Mesenchymal stem cell (in vitro differentiated cells and primary cell): ENCODE measurements at regions not wholly inside any gene's neighbourhood (a gene's known extent, or its start where the extent isn't known, plus 50 kb on each side); places are given as distances from the start of the nearest gene placed in this dataset.

ENCODE experiments used
- DNase-seq: peaks from one replicate; pipeline ENCODE4 v3.0.0-alpha.2; 2013
- H2AFZ ChIP-seq: one replicate; pipeline ENCODE4 v1.6.1; 2013; ENCODE audit warnings: low read depth, mild to moderate bottlenecking, control low read depth, inconsistent platforms, low read length, moderate library complexity
- H2AK5ac ChIP-seq: 2 replicates; pipeline ENCODE4 v1.6.1; 2013; ENCODE audit warnings: low read length, moderate library complexity, mild to moderate bottlenecking, inconsistent platforms; ENCODE audit not compliant: severe bottlenecking
- H2BK120ac ChIP-seq: one replicate; pipeline ENCODE4 v1.6.1; 2013; ENCODE audit warnings: low read depth, mild to moderate bottlenecking, inconsistent platforms, low read length, moderate library complexity
- H2BK12ac ChIP-seq, 2 experiments: one replicate each; pipeline ENCODE4 v1.6.1; 2013; ENCODE audit warnings: inconsistent platforms in 2 of 2, low read length in 2 of 2, mild to moderate bottlenecking in 2 of 2, moderate library complexity in 2 of 2, control low read depth in 1 of 2
- H2BK15ac ChIP-seq: one replicate; pipeline ENCODE4 v1.6.1; 2013; ENCODE audit warnings: mild to moderate bottlenecking, low read depth, inconsistent platforms; ENCODE audit not compliant: poor library complexity, severe bottlenecking
- H2BK5ac ChIP-seq: 2 replicates; pipeline ENCODE4 v1.6.1; 2013; ENCODE audit warnings: low read depth, mild to moderate bottlenecking, low read length, control low read depth, inconsistent platforms; ENCODE audit not compliant: poor library complexity, severe bottlenecking
- H3K14ac ChIP-seq, 2 experiments: one replicate each; pipeline ENCODE4 v1.6.1; 2013; ENCODE audit warnings: inconsistent platforms in 2 of 2, low read length in 2 of 2, control low read depth in 1 of 2, mild to moderate bottlenecking in 1 of 2, moderate library complexity in 1 of 2
- H3K18ac ChIP-seq, 2 experiments: one replicate each; pipeline ENCODE4 v1.6.1; 2013; ENCODE audit warnings: inconsistent platforms in 2 of 2, low read length in 2 of 2, control low read depth in 1 of 2, low read depth in 1 of 2, mild to moderate bottlenecking in 1 of 2
- H3K23ac ChIP-seq, 2 experiments: one replicate each; pipeline ENCODE4 v1.6.1; 2013; ENCODE audit warnings: inconsistent platforms in 2 of 2, low read length in 2 of 2, mild to moderate bottlenecking in 2 of 2, moderate library complexity in 2 of 2, control low read depth in 1 of 2
- H3K27ac ChIP-seq: 2 replicates; pipeline ENCODE4 v1.5.1; 2013; ENCODE audit warnings: mild to moderate bottlenecking, moderate library complexity, low read length, control low read depth, inconsistent platforms; ENCODE audit not compliant: poor library complexity, severe bottlenecking
- H3K27me3 ChIP-seq, 2 experiments: 2 replicates each; pipeline versions ENCODE4 v1.6.1 to v1.7.0; 2013; ENCODE audit warnings: low read length in 2 of 2, mild to moderate bottlenecking in 2 of 2, moderate library complexity in 2 of 2, control low read depth in 1 of 2, inconsistent platforms in 1 of 2; ENCODE audit not compliant: control insufficient read depth in 1 of 2, insufficient read depth in 1 of 2
- H3K36me3 ChIP-seq, 2 experiments: 2 replicates each; pipeline versions ENCODE4 v1.6.1 to v1.7.0; 2013; ENCODE audit warnings: low read length in 2 of 2, control low read depth in 1 of 2, inconsistent platforms in 1 of 2, low read depth in 1 of 2, mild to moderate bottlenecking in 1 of 2; ENCODE audit not compliant: insufficient read depth in 2 of 2, control insufficient read depth in 1 of 2
- H3K4ac ChIP-seq, 2 experiments: one replicate each; pipeline ENCODE4 v1.6.1; 2013; ENCODE audit warnings: inconsistent platforms in 2 of 2, low read length in 2 of 2, mild to moderate bottlenecking in 2 of 2, moderate library complexity in 2 of 2, control low read depth in 1 of 2, low read depth in 1 of 2
- H3K4me1 ChIP-seq: 2 replicates; pipeline ENCODE4 v1.6.1; 2013; ENCODE audit warnings: low read depth, low read length, control low read depth; ENCODE audit not compliant: control insufficient read depth, insufficient read depth
- H3K4me2 ChIP-seq: 2 replicates; pipeline ENCODE4 v1.6.1; 2013; ENCODE audit warnings: low read length, mild to moderate bottlenecking, inconsistent platforms; ENCODE audit not compliant: poor library complexity, severe bottlenecking
- H3K4me3 ChIP-seq, 2 experiments: 2 replicates each; pipeline versions ENCODE4 v1.5.1 to v1.7.0; 2013; ENCODE audit warnings: low read length in 2 of 2, mild to moderate bottlenecking in 2 of 2, control low read depth in 1 of 2, low read depth in 1 of 2; ENCODE audit not compliant: insufficient read depth in 1 of 2
- H3K79me1 ChIP-seq: replicated peaks from 2 replicates; pipeline ENCODE4 v1.6.1; 2013; ENCODE audit warnings: mild to moderate bottlenecking, control low read depth, low read length, inconsistent platforms; ENCODE audit not compliant: poor library complexity, severe bottlenecking
- H3K9ac ChIP-seq: 2 replicates; pipeline ENCODE4 v1.7.0; 2013; ENCODE audit warnings: mild to moderate bottlenecking, low read length, moderate library complexity
- H3K9me3 ChIP-seq: 2 replicates; pipeline ENCODE4 v1.7.0; 2013; ENCODE audit warnings: mild to moderate bottlenecking, low read length; ENCODE audit not compliant: control insufficient read depth
- H4K8ac ChIP-seq: one replicate; pipeline ENCODE4 v1.6.1; 2013; ENCODE audit warnings: inconsistent platforms, mild to moderate bottlenecking, low read length, moderate library complexity
- H4K91ac ChIP-seq: one replicate; pipeline ENCODE4 v1.6.1; 2013; ENCODE audit warnings: mild to moderate bottlenecking, low read length, inconsistent platforms
- WGBS: methylation state at CpG from one replicate; pipeline ENCODE4 v1.1.7; 2013; ENCODE audit warnings: mixed read lengths; 5-methylcytosine and 5-hydroxymethylcytosine counted together

DNA sequence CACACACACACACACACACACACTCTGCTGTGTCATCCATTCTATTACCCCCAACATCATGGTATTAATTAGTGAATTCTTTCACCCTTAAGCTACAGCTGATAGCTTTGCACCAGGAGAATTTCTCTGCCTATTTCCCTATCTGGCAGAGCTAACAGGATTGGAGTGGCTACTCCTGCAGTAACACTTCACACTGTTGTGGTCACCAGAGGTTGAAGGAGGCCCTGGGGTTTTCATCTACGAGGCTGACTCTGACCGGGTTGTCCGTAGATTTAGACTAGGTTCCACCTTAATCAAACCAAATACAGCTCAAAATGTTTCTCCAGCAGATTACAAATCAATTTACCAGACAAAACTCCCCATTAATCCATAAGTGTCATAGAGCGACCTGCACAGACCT is 69.2 kb upstream of the RIPOR2 start:
- Histone ChIP-seq H2BK12ac (peak overlapping the region in 1 of 2 experiments; percentile 18), H3K14ac (no peak overlapping the region), H3K79me1 (no peaks in the 10 kb centered on the region), H3K4ac (peak overlapping the region in 1 of 2 experiments; percentile 10), H4K8ac (no peak overlapping the region), H3K9ac (no peak overlapping the region), H2AK5ac (no peak overlapping the region), H3K27me3 (no peaks in the 10 kb centered on the region), H3K9me3 (no peaks in the 10 kb centered on the region), H3K4me2 (no peak overlapping the region), H2BK15ac (no peak overlapping the region), H3K36me3 (no peaks in the 10 kb centered on the region), H3K4me1 (peaks cover 4% of the 10 kb centered on the region), H4K91ac (no peak overlapping the region), H2BK120ac (no peak overlapping the region), H3K4me3 (no peak overlapping the region), H3K18ac (no peak overlapping the region), H2BK5ac (no peak overlapping the region), H3K23ac (no peak overlapping the region), H2AFZ (no peak overlapping the region), H3K27ac (no peak overlapping the region)
- 84% methylated on average over 3 of the region's 4 CpGs for WGBS
- no peak for DNase-seq

DNA sequence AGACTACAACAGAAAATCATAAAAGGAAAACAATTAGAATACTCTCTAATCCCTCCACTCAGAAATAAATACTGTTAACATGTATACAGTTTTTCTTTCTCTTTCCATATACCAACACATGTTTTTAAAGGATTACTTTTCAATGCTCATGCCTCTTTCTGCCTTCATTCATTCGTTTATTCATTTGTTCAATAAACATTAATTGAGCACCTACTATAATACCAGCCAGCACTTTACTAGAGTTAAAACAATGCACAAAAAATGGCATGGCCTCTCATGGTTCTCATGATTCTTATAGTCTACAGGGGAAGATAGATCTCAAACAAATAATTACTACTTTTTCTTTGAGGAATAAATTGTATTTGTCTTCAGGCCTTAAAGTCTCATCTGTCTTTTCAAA is 70.3 kb upstream of the RIPOR2 start:
- Histone ChIP-seq H3K9ac (peak overlapping the region; percentile 55), H3K18ac (no peak overlapping the region), H4K8ac (no peak overlapping the region), H3K27me3 (no peaks in the 10 kb centered on the region), H2BK15ac (no peak overlapping the region), H2BK12ac (no peak overlapping the region), H3K4me3 (no peak overlapping the region), H3K4me2 (no peak overlapping the region), H2AFZ (no peak overlapping the region), H3K23ac (no peak overlapping the region), H3K9me3 (no peaks in the 10 kb centered on the region), H3K14ac (no peak overlapping the region), H2BK120ac (no peak overlapping the region), H3K4ac (no peak overlapping the region), H3K27ac (no peak overlapping the region), H2BK5ac (no peak overlapping the region), H2AK5ac (no peak overlapping the region), H3K79me1 (no peaks in the 10 kb centered on the region), H4K91ac (no peak overlapping the region), H3K36me3 (no peaks in the 10 kb centered on the region), H3K4me1 (peaks cover 6% of the 10 kb centered on the region)
- no peak for DNase-seq
- WGBS, result 94% methylated on average over 1 of the region's 1 CpG

DNA sequence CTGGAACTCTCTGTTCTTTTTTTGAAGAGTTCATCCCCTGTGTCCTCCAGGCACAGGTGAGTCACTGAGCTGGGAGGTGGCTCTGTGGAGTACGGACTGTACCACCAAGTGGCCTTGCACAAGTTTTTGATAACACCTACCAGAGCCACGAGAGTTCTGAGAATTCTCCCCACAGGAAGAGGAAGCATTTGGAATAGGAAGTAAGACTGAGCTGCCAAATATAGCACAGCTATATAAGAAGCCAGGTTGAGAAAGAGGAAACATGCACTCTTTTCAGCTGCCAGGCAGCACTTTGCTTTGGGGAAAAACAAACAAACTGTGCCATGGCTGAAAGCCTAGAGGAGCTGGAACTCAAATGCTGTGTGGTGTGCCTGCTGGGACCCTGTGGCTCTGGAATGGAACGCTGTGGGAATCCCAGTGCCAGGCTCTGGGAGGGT is 70.8 kb upstream of the RIPOR2 start:
- WGBS, result 41% methylated on average over 2 of the region's 3 CpGs
- Histone ChIP-seq H3K27ac (peak overlapping the region; percentile 9), H3K4ac (no peak overlapping the region), H2AK5ac (no peak overlapping the region), H3K9ac (peak overlapping the region; percentile 6), H4K91ac (no peak overlapping the region), H3K27me3 (no peaks in the 10 kb centered on the region), H2BK120ac (peak overlapping the region; percentile 80), H3K4me1 (peaks cover 6% of the 10 kb centered on the region), H2BK5ac (no peak overlapping the region), H3K9me3 (no peaks in the 10 kb centered on the region), H2AFZ (no peak overlapping the region), H3K23ac (no peak overlapping the region), H3K18ac (peak overlapping the region; percentile 51 to 57), H3K4me3 (no peak overlapping the region), H2BK15ac (peak overlapping the region; percentile 80), H2BK12ac (no peak overlapping the region), H3K36me3 (no peaks in the 10 kb centered on the region), H4K8ac (peak overlapping the region; percentile 70), H3K14ac (no peak overlapping the region), H3K79me1 (no peaks in the 10 kb centered on the region), H3K4me2 (no peak overlapping the region)
- DNase-seq, result peak; percentile 68

DNA sequence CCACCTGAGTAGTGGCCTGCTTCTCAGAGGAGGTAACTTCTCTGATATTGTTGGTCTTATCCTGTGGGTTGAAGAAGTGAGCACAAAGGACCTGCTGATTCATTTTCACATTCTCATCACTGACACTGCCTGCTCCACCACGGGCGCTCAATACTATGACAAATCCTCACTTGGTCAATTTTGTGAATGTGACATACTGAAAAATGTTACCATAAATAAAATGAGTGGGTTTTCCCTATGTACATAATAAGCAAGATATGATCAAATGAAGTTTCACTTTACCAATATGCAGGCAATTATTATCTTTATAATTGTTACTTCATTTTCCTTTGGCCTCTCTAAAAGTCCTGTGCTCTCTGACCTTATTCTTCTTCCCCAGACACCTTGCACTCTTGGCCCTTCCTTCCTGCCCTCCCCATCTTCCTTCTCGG is 71.5 kb upstream of the RIPOR2 start:
- 85% methylated on average over 1 of the region's 3 CpGs for WGBS

More for the DNA sequence above, 71.5 kb upstream of the RIPOR2 start:
- Histone ChIP-seq H2BK120ac (no peak overlapping the region), H2BK5ac (no peak overlapping the region), H3K9me3 (no peaks in the 10 kb centered on the region), H3K4me3 (no peak overlapping the region), H3K27ac (no peak overlapping the region), H2AFZ (no peak overlapping the region), H3K27me3 (no peaks in the 10 kb centered on the region), H2BK12ac (peak overlapping the region; percentile 59 to 79), H3K79me1 (no peaks in the 10 kb centered on the region), H3K9ac (peak overlapping the region; percentile 6), H2AK5ac (no peak overlapping the region), H3K36me3 (no peaks in the 10 kb centered on the region), H3K4me2 (no peak overlapping the region), H3K23ac (no peak overlapping the region), H3K4me1 (peaks cover 6% of the 10 kb centered on the region), H3K18ac (no peak overlapping the region), H4K8ac (no peak overlapping the region), H3K4ac (peak overlapping the region in 1 of 2 experiments; percentile 28), H3K14ac (no peak overlapping the region), H4K91ac (no peak overlapping the region), H2BK15ac (no peak overlapping the region)
- DNase-seq, result no peak
